ELF-1 (cell line): ENCODE measurements at regions not wholly inside any gene's neighbourhood (a gene's known extent, or its start where the extent isn't known, plus 50 kb on each side); places are given as distances from the start of the nearest gene placed in this dataset.
A peak's percentile ranks its signal among the peaks of the same experiment; 100 is the strongest.

ENCODE experiments used
- DNase-seq: peaks from one replicate; pipeline ENCODE4 v3.0.0-alpha.2; 2016; ENCODE audit warnings: low read depth, low spot score

- no peak for DNase-seq
These were observed 397.4 kb downstream of the SOX9 start for GRCh38 chr17:72518159-72518732.

- DNase-seq: no peak
These were observed 398.2 kb downstream of the SOX9 start for GRCh38 chr17:72518753-72519597.

DNA sequence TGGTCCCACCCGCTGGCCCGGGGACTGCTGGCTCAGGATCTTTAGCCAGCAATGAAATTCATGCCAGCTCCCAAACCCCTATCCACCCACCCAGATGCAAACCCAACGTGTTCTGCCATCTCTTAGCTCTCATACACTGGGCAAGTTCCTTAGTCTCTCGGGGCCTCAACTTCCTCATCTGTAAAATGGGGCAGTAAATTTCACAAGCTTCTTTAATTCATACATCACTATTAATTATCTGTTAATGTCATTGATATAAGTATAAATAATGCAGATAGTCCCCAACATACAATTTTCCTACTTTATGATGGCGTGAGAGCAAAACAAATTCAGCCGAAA lies 398.7 kb downstream of the SOX9 start:
- DNase-seq: no peak

GRCh38 chr17:72520665-72521303 lies 400.0 kb downstream of the SOX9 start:
- no peak for DNase-seq

DNA sequence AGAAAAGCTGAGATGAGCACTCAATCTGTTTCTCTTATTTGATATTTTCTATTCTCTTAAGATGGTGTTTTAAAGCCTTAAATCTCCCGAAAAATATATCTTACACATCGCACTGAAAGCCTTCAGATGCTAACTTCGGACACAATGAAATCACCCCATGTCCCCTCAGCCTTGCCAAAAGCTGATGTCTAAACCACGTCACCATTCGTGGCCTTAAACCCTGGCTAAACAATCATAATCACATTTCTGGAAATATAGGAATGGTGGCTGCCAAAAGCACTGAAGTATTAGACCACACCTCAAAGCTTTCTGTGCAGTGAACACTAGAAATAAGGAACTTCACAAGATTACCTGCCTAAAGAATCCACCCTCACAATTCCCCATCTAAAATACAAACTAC lies 402.7 kb downstream of the SOX9 start:
- DNase-seq: no peak

DNA sequence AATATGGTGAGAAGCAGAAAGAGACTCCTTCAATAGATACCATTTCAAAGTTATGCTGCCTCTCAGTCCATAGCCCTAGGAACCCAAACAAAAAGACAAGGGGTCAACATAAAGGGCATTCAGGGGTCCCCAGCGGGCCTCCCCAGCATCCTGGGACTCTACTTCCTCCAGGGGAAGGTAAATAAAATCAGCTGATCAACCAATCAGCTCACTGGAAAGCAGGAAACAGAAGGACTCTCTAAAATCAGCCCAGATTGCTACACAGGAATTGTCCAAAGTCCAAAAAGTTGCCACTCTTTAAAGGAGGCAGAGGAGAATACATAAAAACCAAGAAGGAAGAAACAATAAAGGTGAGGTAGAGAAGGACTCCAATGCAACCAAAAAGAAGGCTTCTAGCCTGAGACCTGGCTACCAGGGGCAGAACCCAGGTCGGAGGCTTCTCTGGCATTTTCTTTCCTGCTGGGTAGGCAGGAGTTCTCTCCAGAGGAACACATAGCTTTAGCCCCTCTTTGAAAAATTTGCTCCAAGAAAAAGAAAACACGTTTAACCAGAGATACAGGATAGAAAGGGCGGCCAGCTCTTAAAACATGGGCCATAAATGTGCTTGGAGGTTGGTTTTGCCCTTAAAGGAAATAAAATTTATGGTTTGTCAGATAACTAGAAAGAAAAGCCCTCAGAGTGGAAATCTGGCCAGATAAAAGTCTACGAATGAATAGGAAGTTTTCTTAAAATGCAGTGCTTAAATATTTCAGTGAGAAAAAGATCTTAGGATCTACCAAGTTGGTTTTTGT lies 404.6 kb downstream of the SOX9 start:
- DNase-seq: no peak

DNA sequence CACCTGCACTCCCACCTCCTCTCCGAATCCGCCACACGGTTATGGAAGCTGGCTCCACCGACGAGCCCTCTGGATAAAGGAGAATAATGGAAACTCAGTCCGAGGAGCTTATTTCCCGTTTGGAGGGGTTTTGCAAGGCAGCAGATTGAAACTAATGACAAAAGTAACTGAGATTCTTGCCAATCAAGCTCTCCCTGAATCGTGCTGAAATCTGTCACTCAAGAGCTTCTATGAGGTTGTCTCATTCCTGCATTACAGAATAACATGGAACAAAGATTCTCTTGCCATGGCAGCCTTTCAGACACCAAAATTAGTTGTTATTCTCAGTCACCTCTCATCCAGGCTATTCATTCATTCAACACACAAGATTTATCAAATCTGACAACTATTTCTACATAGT lies 405.9 kb downstream of the SOX9 start:
- no peak for DNase-seq

GRCh38 chr17:72527789-72528188 lies 407.0 kb downstream of the SOX9 start:
- DNase-seq: no peak

- no peak for DNase-seq
These were observed 407.9 kb downstream of the SOX9 start for GRCh38 chr17:72528683-72529082.

GRCh38 chr17:72529386-72529785 lies 408.6 kb downstream of the SOX9 start:
- DNase-seq: no peak

DNA sequence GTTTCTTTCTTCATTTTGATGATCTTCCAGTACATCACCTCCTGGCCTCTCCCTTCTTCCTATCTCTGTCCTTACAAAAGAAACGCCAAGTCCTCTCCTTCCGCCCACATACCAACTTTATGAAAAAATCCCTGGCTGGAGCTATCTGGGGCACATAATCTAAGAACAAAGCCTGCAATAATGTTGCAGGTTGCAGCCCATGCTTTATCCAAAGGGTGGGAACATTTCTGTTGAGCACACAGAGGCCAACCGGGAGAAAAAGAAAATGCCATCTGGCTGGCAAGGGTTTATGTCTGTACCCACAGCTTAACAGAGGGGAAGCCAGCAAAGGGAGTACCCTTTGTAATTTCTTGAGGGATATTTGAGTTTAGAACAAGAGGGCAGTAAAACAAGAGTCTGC lies 409.6 kb downstream of the SOX9 start:
- DNase-seq: no peak

DNA sequence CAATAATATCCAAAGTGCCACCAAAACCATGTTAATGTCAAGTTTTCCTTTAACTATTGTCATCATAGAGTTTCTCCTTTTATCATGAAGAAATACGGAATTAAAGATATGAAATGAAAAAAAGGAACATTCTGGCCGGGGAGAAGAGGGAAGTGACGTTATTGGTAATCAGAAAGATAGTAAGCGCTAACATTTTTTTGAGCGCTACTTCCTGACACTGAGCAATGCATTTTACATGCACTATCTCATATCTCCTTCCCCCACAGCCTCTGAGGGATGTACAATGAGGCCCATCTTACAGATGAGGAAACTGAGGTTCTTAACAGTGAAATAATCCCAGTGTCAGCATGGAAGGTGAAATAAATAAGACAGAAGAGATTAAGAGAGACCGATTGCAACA lies 410.9 kb downstream of the SOX9 start:
- DNase-seq: no peak

DNA sequence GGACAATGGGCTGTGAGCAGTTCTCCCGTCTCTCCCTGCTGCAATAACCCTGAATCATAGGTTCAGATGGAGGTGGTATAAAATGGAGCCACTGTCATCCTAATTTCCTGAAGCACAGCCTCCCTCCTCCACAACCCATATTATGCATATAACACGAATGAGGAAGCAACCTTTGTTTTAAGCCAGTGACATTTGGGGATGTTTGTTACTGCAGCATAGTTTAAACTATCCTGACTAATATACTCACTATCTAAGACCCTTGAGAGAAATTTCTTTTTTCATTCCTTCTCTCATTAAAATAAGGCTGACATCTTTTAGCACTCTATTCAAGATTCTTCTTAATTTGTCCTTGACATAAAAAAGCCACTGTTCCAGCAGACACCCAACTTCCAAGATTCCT lies 413.4 kb downstream of the SOX9 start:
- no peak for DNase-seq

GRCh38 chr17:72534776-72535175 lies 414.0 kb downstream of the SOX9 start:
- no peak for DNase-seq

- no peak for DNase-seq
These were observed 414.5 kb downstream of the SOX9 start for GRCh38 chr17:72535346-72535745.

DNA sequence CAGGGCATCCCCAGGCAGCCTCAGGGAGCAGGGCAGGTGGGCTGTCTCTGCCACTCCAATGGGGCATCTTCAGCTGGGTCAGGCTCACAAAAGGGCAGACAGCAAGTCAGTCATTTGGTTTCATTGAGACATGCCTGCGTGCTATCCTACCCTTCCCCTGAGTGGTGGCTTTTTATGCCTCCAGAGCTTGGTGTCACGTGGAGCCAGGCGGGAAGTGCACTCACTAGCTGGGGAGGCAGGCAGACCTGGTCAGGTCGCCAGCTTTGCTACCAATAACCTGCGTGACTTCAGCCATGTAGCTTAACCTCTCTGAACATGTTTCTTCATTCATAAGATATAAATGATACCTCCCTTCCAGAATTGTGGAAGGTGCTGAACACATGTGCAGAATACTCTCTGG lies 415.0 kb downstream of the SOX9 start:
- no peak for DNase-seq

DNA sequence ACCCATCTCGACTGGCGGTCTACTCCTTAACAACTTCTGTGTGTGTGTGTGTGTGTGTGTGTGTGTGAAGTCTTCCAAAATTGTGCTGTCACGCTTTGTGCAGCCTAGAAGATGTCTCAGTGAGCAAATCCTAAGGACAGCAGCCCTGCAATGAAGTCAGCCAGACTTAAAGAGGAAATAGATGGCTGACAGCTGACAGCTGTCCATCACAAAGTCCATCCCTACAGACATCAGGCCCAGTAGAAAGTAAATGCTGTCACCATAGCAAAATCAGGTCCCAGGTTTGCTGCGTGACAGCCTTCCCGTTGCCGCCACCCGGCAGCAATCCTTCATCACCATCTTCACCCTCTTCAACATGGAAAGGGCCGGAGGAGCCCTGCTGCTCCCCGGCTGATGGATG lies 416.0 kb downstream of the SOX9 start:
- DNase-seq: no peak

- DNase-seq: peak; percentile 36
These were observed 417.6 kb downstream of the SOX9 start for GRCh38 chr17:72538443-72538842.

- peak; percentile 51 for DNase-seq
These were observed 418.1 kb downstream of the SOX9 start for GRCh38 chr17:72538901-72539352.

GRCh38 chr17:72539981-72540897 lies 419.4 kb downstream of the SOX9 start:
- peak; percentile 91 for DNase-seq

DNA sequence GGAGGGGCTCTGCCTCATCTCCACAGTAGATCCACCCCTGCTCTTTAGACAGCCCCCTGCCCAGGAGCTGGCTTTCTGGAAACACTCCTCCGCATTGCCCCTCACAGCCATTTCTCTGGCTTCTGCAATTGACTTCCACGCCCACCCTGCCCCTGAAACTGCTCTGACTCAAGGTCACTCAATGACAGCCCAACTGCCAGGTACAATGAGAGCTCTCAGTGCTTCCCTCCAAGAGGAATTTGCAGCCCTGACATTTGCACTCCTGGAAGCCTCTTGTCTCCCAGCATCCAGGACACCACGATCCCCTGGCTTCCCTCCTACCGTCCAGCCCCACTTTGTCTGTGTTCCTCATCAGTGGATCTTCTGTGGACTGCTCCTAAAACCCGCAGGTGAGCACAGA lies 421.5 kb downstream of the SOX9 start:
- no peak for DNase-seq
